RWPE1 (cell line): ENCODE measurements at regions not wholly inside any gene's neighbourhood (a gene's known extent, or its start where the extent isn't known, plus 50 kb on each side); places are given as distances from the start of the nearest gene placed in this dataset.

Experiments used
- CTCF ChIA-PET: fragments of 350-600 bp; sonication (Branson Sonifier 250); formaldehyde crosslinking; extraction: SDS; loops from one replicate; lab custom pipeline; 2021; lab: Yijun Ruan, JAX
- POLR2A ChIA-PET: fragments of 400-600 bp; formaldehyde crosslinking; extraction: SDS; loops from one replicate; lab custom pipeline; 2020; ENCODE audit warnings: antibody characterized with exemption; ENCODE audit not compliant: low non-redundant PET; lab: Yijun Ruan, JAX
- DNase-seq: peaks from one replicate; pipeline ENCODE4 v3.0.0; 2012; ENCODE audit warnings: low spot score
- H3K27ac ChIP-seq: fragments of 450-650 bp; 2 replicates; pipeline ENCODE4 v1.5.1; 2017
- CTCF ChIP-seq: fragments of 450-650 bp; conservative IDR thresholded peaks from 2 replicates; pipeline ENCODE4 v1.5.1; 2017; ENCODE audit warnings: low read depth, mild to moderate bottlenecking

GRCh38 chr12:28826766-28827165, 322.3 kb upstream of the FAR2 start:
- ChIA-PET POLR2A (no interaction called here), CTCF (no interaction called here)
- no peak for DNase-seq

GRCh38 chr12:28827861-28828260, 321.2 kb upstream of the FAR2 start:
- DNase-seq: no peak
- ChIA-PET CTCF (interaction anchor here (0.5 kb wide), 1 partner anchor 275 kb away, joined by 3 read pairs; no protein-coding TSS in a partner anchor), POLR2A (no interaction called here)
- no peak overlapping the region for H3K27ac ChIP-seq
- TF ChIP-seq CTCF: no peak

More at GRCh38 chr12:28826766-28827165, 322.3 kb upstream of the FAR2 start:
- H3K27ac ChIP-seq: no peak overlapping the region
- TF ChIP-seq CTCF: no peak

GRCh38 chr12:28828318-28828717, 320.8 kb upstream of the FAR2 start:
- CTCF ChIA-PET: no interaction called here
- TF ChIP-seq CTCF: no peak
- no peak for DNase-seq
- H3K27ac ChIP-seq: no peak overlapping the region
- POLR2A ChIA-PET: no interaction called here

GRCh38 chr12:28830491-28830890, 318.6 kb upstream of the FAR2 start:
- POLR2A ChIA-PET: no interaction called here
- H3K27ac ChIP-seq: no peak overlapping the region
- DNase-seq: no peak
- CTCF ChIA-PET: no interaction called here
- no peak for TF ChIP-seq CTCF

- TF ChIP-seq CTCF: no peak
- no peak overlapping the region for H3K27ac ChIP-seq
- CTCF ChIA-PET: no interaction called here
- POLR2A ChIA-PET: no interaction called here
- no peak for DNase-seq
Observed at GRCh38 chr12:28844718-28845117, 304.4 kb upstream of the FAR2 start.

- ChIA-PET CTCF (no interaction called here), POLR2A (no interaction called here)
- H3K27ac ChIP-seq: no peak overlapping the region
- DNase-seq: no peak
- no peak for TF ChIP-seq CTCF
Observed at GRCh38 chr12:28851781-28852180, 297.3 kb upstream of the FAR2 start.
